GM12878 (cell line): ENCODE measurements at regions not wholly inside any gene's neighbourhood (a gene's known extent, or its start where the extent isn't known, plus 50 kb on each side); places are given as distances from the start of the nearest gene placed in this dataset.

Experiments
- ATAC-seq: fragments of 200-7000 bp; cut with Tn5 transposase; 3 replicates; pipeline ENCODE4 v1.9.1; 2020; ENCODE audit warnings: mild to moderate bottlenecking, moderate library complexity
- BruUV-seq: library from RNA; stranded (reverse); fragments of 400-500 nt; replicated peaks from 2 replicates; lab custom pipeline; 2021; lab: Mats Ljungman, UMichigan
- CTCF ChIA-PET: fragments of 300-600 bp; sonication (Branson Sonifier 250); formaldehyde crosslinking; extraction: SDS; loops from one replicate; lab custom pipeline; 2021; ENCODE audit warnings: inconsistent platforms; lab: Yijun Ruan, JAX
- POLR2A ChIA-PET: fragments of 350-600 bp; formaldehyde crosslinking; extraction: SDS; loops from one replicate; lab custom pipeline; 2021; ENCODE audit warnings: inconsistent platforms; lab: Charles Lee
- RAD21 ChIA-PET: fragments of 300-600 bp; sonication (Branson Sonifier 250); formaldehyde crosslinking; loops from one replicate; lab custom pipeline; 2023; ENCODE audit warnings: antibody characterized with exemption; ENCODE audit not compliant: unreplicated experiment; lab: Charles Lee
- SMC1A ChIA-PET: fragments of 300-600 bp; sonication (Branson Sonifier 250); formaldehyde crosslinking; loops from one replicate; lab custom pipeline; 2023; ENCODE audit not compliant: unreplicated experiment, uncharacterized antibody; lab: Charles Lee
- DNase-seq: peaks from one replicate; pipeline ENCODE4 v3.0.0-alpha.2; 2011; ENCODE audit warnings: low read depth, low spot score
- FAIRE-seq: peaks from 3 replicates; lab custom pipeline; 2011; peaks lifted over from hg19 to GRCh38; lab: Jason Lieb, UNC
- H2AFZ ChIP-seq: 2 replicates; pipeline ENCODE4 v1.6.0; 2011; ENCODE audit warnings: low read depth, low read length, control low read depth; ENCODE audit not compliant: control insufficient read depth
- H3K27ac ChIP-seq: 2 replicates; pipeline ENCODE4 v1.5.1; 2011; ENCODE audit warnings: control low read depth; ENCODE audit not compliant: control insufficient read depth, insufficient read depth
- H3K27me3 ChIP-seq, 2 experiments: replicated peaks in 1 of 2; 2 replicates each; pipeline versions ENCODE4 v1.6.0 to v1.6.1; 2011; ENCODE audit warnings: low read length in 1 of 2; ENCODE audit not compliant: control insufficient read depth in 2 of 2, insufficient read depth in 2 of 2
- H3K36me3 ChIP-seq, 2 experiments: 2 replicates each; pipeline ENCODE4 v1.5.1; 2011; ENCODE audit warnings: low read length in 1 of 2; ENCODE audit not compliant: control insufficient read depth in 2 of 2, insufficient read depth in 2 of 2
- H3K4me1 ChIP-seq: 2 replicates; pipeline ENCODE4 v1.6.1; 2011; ENCODE audit warnings: mild to moderate bottlenecking, low read length, moderate library complexity, mixed read lengths; ENCODE audit not compliant: control insufficient read depth, insufficient read depth
- H3K4me2 ChIP-seq: 2 replicates; pipeline ENCODE4 v1.6.0; 2011; ENCODE audit warnings: control low read depth; ENCODE audit not compliant: control insufficient read depth, insufficient read depth
- H3K4me3 ChIP-seq: fragments of 200-600 bp; sonication (generic); 2 replicates; pipeline ENCODE4 v1.5.1; 2016
- H3K79me2 ChIP-seq: 2 replicates; pipeline ENCODE4 v1.6.0; 2011; ENCODE audit warnings: low read length; ENCODE audit not compliant: control insufficient read depth, insufficient read depth
- H3K9ac ChIP-seq: 2 replicates; pipeline ENCODE4 v1.8.0; 2011; ENCODE audit warnings: low read length, control low read depth, mixed read lengths; ENCODE audit not compliant: control insufficient read depth, insufficient read depth
- H3K9me3 ChIP-seq: replicated peaks from 3 replicates; pipeline ENCODE4 v1.5.1; 2011; ENCODE audit warnings: mild to moderate bottlenecking, low read length; ENCODE audit not compliant: control insufficient read depth, insufficient read depth
- H4K20me1 ChIP-seq: 2 replicates; pipeline ENCODE4 v1.6.0; 2011; ENCODE audit not compliant: control insufficient read depth, insufficient read depth
- ELK1 ChIP-seq: IDR thresholded peaks from 2 replicates; pipeline ENCODE4 v1.6.1; 2012; ENCODE audit warnings: low read depth, low read length, improper control_type of control experiment
- NFYB ChIP-seq: IDR thresholded peaks from 2 replicates; pipeline ENCODE4 v1.6.1; 2011; ENCODE audit warnings: low read depth, mild to moderate bottlenecking, low read length, improper control_type of control experiment, moderate library complexity; ENCODE audit not compliant: insufficient read depth
- PML ChIP-seq: IDR thresholded peaks from 2 replicates; pipeline ENCODE4 v1.6.1; 2012; ENCODE audit warnings: low read length, inconsistent platforms
- RELB ChIP-seq: fragments of 450-650 bp; IDR thresholded peaks from 2 replicates; pipeline ENCODE4 v1.6.1; 2017; ENCODE audit warnings: low read depth, mild to moderate bottlenecking, moderate library complexity
- SMC3 ChIP-seq: IDR thresholded peaks from 2 replicates; pipeline ENCODE4 v1.6.1; 2011; ENCODE audit warnings: low read length, improper control_type of control experiment, borderline replicate concordance
- SREBF1 ChIP-seq: IDR thresholded peaks from 2 replicates; pipeline ENCODE4 v1.6.1; 2012; ENCODE audit warnings: mild to moderate bottlenecking, low read length
- TCF7 ChIP-seq: IDR thresholded peaks from 2 replicates; pipeline ENCODE4 v1.6.1; 2014; ENCODE audit warnings: antibody characterized with exemption, borderline replicate concordance
- ZBED1 ChIP-seq: IDR thresholded peaks from 2 replicates; pipeline ENCODE4 v1.6.1; 2016; ENCODE audit warnings: borderline replicate concordance
- ZNF384 ChIP-seq: IDR thresholded peaks from 2 replicates; pipeline ENCODE4 v1.6.1; 2012; ENCODE audit warnings: low read depth, mild to moderate bottlenecking, low read length, improper control_type of control experiment, borderline replicate concordance
- WGBS: methylation state at CpG from one replicate; pipeline ENCODE4 v1.1.6; 2016; ENCODE audit warnings: low lambda C conversion rate; ENCODE audit not compliant: insufficient replicate concordance, insufficient coverage; ENCODE audit errors: missing lambda C conversion rate; 5-methylcytosine and 5-hydroxymethylcytosine counted together
- in situ Hi-C: fragments of 300-500 bp; cut with MboI; formaldehyde crosslinking; loops from 9 replicates; pipeline ENCODE4 v1.14.3; 2018; ENCODE audit warnings: mixed read lengths
- intact Hi-C: fragments of 100-400 bp; cut with micrococcal nuclease; formaldehyde crosslinking; loops from one replicate; pipeline ENCODE4 v1.14.2; 2022; ENCODE audit not compliant: unreplicated experiment

GRCh38 chr14:65206078-65206447 is 103.7 kb upstream of the MAX start:
- TF ChIP-seq SMC3 (0 out of 2 replicates have a peak, but pooled peaks have one; percentile 4), NFYB (no peak), PML (0 out of 2 replicates have a peak, but pooled peaks have one; percentile 1), TCF7 (peak; percentile 96)
- WGBS: 0% methylated on average over 7 of the region's 7 CpGs
- no peak for ATAC-seq
- H3K36me3 ChIP-seq: no peaks in the 10 kb centered on the region
- ChIA-PET POLR2A (interaction anchor here (0.7 to 1.5 kb wide), 3 partner anchors 8 to 209 kb away, joined by 3 read pairs; no protein-coding TSS in a partner anchor), RAD21 (interaction anchor here (0.5 to 1.7 kb wide), 27 partner anchors 11 to 1662 kb away, joined by 3 to 12 read pairs (median 4); partner anchors contain the start of gene FUT8), SMC1A (interaction anchor here (0.6 to 3.7 kb wide), 22 partner anchors 11 to 618 kb away, joined by 3 to 20 read pairs (median 4); no protein-coding TSS in a partner anchor), CTCF (interaction anchor here (0.7 to 2.4 kb wide), 18 partner anchors 11 to 755 kb away, joined by 3 to 13 read pairs (median 4); no protein-coding TSS in a partner anchor)
- H3K4me1 ChIP-seq: peaks cover 59% of the 10 kb centered on the region
- H3K4me3 ChIP-seq: peak overlapping the region; percentile 56
- in situ Hi-C loops (no loop called here), intact Hi-C loops (loop anchor here (1.0 to 5.0 kb wide), 3 partner anchors 26 to 206 kb away; partner anchors contain the start of gene FUT8)
- no peak for FAIRE-seq
- no peak overlapping the region for H2AFZ ChIP-seq
- H3K9ac ChIP-seq: peak overlapping the region; percentile 67
- peaks cover 2% of the 10 kb centered on the region; the same call in 2 of the 3 replicates for H3K9me3 ChIP-seq
- H3K27me3 ChIP-seq: no peaks in the 10 kb centered on the region
- H3K4me2 ChIP-seq: peak overlapping the region; percentile 86
- BruUV-seq: no TSS peak
- H4K20me1 ChIP-seq: no peaks in the 10 kb centered on the region
- H3K79me2 ChIP-seq: no peaks in the 10 kb centered on the region
- DNase-seq: no peak
- H3K27ac ChIP-seq: peak overlapping the region; percentile 96

- Histone ChIP-seq H3K27ac (peak overlapping the region; percentile 96), H3K9me3 (peaks cover 2% of the 10 kb centered on the region; the same call in 2 of the 3 replicates), H3K4me3 (peak overlapping the region; percentile 56), H4K20me1 (no peaks in the 10 kb centered on the region), H3K79me2 (no peaks in the 10 kb centered on the region), H3K4me2 (peak overlapping the region; percentile 86), H3K9ac (peak overlapping the region; percentile 67), H3K4me1 (peaks cover 63% of the 10 kb centered on the region), H2AFZ (peak overlapping the region; percentile 43; the same call in 1 of the 2 replicates), H3K36me3 (no peaks in the 10 kb centered on the region), H3K27me3 (no peaks in the 10 kb centered on the region)
- in situ Hi-C loops (no loop called here), intact Hi-C loops (loop anchor here (1.0 to 5.0 kb wide), 3 partner anchors 26 to 206 kb away; partner anchors contain the start of gene FUT8)
- SMC1A ChIA-PET: interaction anchor here (0.6 to 3.7 kb wide), 23 partner anchors 11 to 1708 kb away, joined by 3 to 20 read pairs (median 3); no protein-coding TSS in a partner anchor
- RAD21 ChIA-PET: interaction anchor here (0.6 to 1.7 kb wide), 24 partner anchors 12 to 464 kb away, joined by 3 to 12 read pairs (median 4); partner anchors contain the start of gene FUT8
- DNase-seq (peak; percentile 88), FAIRE-seq (peak; percentile 49), ATAC-seq (peak; percentile 83)
- WGBS: 0% methylated on average over 3 of the region's 3 CpGs
- POLR2A ChIA-PET: interaction anchor here (0.6 to 1.5 kb wide), 9 partner anchors 8 to 209 kb away, joined by 3 to 4 read pairs (median 3); no protein-coding TSS in a partner anchor
- CTCF ChIA-PET: interaction anchor here (0.7 to 2.4 kb wide), 16 partner anchors 12 to 754 kb away, joined by 3 to 13 read pairs (median 4); no protein-coding TSS in a partner anchor
- no TSS peak for BruUV-seq
- TF ChIP-seq ELK1 (no peak), ZBED1 (peak; percentile 93), ZNF384 (peak; percentile 94), RELB (peak; percentile 55; the same call in 1 of the 2 replicates), SREBF1 (peak; percentile 84; the same call in 1 of the 2 replicates)
Measured at GRCh38 chr14:65206448-65207096, 104.3 kb upstream of the MAX start.
